ENCODE measurements at regions not wholly inside any gene's neighbourhood (a gene's known extent, or its start where the extent isn't known, plus 50 kb on each side); places are given as distances from the start of the nearest gene placed in this dataset.
"Not testable (repeated sequence)": the region's sequence is repeated elsewhere in the genome, so short reads cannot be mapped to it uniquely, and the experiment has no call there.

DNA sequence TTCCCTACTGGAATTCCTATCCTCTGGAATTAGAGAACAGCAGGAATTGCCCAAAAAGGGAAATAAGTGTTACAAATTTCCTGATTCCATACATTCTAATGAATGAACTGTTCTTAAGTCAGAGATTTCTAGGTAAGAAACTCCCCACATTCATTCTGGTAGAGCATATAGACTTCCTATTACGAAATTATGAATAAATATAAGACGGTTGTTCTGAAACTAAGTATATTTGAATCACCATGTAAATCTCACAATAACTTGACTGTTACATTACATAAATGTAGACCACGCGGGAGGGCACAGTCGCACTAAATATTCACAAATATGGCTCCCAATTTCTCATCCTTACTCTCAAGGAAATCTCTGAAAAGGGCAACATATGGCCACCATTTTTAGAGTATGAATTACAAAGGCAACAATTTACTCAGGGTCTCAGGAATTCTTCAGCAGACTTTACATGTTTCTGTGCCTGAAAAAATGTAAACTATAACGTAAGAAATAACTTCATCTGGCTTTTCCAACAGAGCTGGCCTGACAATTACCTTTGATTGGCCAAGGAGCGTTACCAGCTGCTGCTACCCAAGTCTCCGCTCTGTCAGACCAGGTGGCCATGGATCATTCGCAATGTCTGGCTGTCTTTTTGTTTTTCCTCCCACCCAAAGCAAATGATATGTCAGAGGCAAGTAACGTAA, 115.8 kb downstream of the MPP7 start:
- DNase-seq (ENCODE audit: low spot score) = no peak

DNA sequence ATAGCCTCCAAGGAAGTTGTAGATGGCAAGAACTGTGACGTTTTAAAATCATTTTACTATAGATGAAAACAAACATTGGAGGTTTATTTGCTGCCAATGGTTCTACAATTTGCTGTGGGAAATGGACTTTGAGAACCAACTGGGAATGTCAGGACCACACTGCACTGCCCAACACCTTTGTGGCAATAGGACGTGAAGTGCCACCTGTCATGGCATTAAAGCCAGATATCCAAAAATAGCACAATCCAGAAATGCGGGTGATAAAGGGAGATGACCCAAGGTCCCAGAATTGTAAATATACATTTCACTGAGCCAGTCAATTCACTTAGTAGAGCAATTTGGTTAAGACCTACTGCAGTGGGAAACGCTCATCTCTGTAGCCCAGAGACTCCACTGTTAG, 116.4 kb downstream of the MPP7 start:
- no peak for DNase-seq (ENCODE audit: low spot score)

DNA sequence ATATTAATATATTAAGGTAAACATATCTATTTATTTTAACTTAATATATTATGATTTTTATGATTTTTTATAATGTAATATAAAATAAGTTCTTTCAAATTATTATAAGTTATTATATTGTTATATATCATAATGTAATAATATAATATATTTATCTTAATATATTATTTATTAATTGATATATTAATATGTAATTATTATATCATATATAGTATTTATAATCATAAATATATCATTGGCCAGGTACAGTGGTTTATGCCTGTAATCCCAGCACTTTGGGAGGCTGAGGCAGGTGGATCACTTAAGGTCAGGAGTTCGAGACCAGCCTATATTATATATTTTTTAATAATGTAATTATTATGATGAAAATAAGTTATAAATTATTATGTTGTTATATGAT, 118.1 kb downstream of the MPP7 start:
- DNase-seq (ENCODE audit: low spot score) = no peak

DNA sequence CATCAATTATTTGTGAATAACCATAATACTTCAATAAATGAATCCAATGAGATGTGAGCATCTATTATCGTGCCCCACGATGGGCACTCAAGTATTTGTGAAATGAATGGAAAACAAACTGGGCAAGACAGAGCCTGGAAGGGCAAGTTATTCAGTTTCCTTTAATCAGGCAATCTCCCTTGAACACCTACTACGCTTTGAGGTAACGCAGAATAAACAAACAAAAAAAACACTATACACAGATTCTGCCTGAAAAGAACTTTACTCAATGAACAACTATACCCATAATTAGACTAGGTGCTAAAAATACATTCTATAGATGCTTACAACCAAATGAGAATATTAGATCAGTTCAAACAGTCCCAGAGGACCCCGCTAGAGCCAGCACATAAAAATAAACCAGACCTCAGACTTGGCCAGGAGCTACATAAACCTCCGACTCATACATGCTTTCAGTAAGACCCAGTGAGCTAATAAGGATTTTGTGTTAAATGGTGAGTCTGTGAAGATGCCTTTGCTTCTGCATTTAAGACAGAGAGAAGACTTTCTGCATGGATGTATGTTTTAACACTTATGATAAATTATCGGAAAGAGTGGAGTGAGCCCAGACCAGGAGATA, 121.3 kb downstream of the MPP7 start:
- no peak for DNase-seq (ENCODE audit: low spot score)

DNA sequence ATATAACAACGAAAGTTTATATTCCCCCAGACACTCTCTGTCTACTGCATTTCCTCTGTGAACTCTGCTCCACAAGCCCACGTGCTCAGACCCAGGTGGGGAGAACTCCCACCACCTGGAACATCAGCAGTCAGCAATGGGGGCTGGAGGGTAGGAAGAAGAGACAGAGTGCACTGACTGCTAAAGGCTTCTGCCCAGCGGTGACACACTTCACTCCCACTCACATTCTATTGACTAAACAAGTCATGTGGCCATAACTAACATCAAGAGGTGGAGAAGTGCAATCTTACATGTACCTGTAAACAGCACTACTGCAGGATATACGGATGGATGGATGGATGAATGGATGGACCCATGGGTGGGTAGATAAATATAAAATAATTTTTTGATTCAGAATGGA, 122.2 kb downstream of the MPP7 start:
- DNase-seq (ENCODE audit: low spot score) = peak; percentile 51

DNA sequence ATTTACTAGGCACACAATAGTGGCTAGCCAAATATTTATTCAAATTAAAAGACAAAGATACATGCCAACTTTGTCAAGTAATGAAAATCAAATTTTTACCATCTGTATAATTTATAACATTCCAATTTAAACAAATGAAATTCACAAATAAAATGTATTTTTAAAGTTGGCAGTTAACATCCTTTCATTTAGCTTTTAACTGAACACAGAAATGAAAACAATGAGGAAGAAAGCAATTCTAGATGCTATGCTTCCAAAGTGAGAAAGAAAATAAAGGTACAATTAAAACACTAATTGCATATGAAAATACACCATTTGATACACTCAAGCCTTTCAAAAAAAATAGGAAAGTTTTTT, 123.1 kb downstream of the MPP7 start:
- no peak for DNase-seq (ENCODE audit: low spot score)

DNA sequence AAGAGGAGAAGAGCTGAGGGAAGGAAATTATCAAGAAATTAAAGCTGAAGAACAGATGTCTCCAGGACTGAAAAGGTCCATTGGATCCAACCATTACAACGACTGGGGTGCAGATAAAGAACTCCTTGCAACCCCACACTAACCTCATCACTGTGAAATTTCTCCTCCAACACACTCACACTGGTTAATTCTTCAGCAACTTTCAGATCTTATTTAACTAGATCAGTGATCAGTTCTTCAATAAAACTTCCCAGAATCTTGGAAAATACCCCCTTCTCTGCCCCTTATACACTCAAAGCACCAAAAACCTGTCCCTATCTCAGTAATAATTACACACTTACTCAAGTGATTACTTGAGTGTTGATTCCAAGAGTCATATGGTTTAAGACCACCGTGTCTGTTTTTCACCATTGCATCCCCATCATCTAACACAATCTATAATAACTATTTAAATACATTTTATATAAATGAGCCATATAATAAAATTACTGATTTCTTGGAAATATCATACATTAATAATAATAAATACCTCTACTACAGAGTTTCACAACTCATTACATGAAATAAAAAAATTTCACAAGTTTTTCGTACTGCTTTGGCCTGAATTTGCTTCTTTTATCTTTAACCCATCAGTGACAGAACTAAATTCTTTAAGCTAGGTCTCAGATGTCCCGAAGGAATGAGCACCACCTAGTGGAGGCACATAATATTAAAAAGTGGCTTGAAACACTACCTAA, 123.7 kb downstream of the MPP7 start:
- DNase-seq (ENCODE audit: low spot score) = peak; percentile 69

DNA sequence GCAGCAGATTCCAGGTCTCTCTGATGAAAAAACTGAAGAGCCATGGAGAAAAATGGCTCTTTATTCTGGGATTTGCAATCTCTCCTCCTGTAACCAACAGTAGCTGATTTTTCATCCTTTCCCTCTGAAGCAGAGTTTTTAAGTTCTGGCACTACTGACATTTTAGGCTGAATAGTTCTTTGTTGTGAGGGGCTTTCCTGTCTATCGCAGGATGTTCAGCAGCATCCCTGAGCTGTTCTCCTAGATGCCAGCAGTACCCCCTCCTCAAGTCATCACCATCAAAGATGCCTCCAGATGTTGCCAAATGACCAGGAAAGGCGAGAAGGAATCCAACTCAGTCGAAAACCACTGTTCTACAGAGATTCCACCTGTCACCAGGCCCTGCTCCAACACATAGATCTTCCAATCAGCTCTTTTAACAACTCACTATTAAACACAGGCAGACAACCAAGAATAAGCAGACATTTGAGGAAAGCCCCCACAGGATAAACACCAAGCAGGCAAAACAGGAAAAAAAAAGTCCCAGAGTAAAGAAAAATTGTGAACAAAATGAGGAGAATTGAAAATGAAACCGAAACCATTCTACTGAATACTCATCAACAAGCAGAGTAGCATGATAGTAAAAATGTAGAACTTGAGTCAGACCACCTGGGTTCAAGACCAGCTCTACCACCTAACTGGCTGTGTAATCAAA, 124.8 kb downstream of the MPP7 start:
- DNase-seq (ENCODE audit: low spot score) = peak; percentile 33

DNA sequence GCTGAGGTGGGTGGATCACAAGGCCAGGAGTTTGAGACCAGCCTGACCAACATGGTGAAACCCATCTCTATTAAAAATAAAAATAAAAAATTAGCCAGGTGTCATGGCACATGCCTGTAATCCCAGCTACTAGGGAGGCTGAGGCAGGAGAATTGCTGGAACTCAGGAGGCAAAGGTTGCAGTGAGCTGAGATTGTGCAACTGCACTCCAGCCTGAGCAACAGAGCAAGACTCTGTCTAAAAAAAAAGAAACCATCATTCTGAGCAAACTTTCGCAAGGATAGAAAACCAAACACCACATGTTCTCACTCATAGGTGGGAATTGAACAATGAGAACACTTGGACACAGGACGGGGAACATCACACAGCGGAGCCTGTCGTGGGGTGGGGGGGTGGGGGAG, 126.4 kb downstream of the MPP7 start:
- not testable (repeated sequence) for DNase-seq (ENCODE audit: low spot score)

DNA sequence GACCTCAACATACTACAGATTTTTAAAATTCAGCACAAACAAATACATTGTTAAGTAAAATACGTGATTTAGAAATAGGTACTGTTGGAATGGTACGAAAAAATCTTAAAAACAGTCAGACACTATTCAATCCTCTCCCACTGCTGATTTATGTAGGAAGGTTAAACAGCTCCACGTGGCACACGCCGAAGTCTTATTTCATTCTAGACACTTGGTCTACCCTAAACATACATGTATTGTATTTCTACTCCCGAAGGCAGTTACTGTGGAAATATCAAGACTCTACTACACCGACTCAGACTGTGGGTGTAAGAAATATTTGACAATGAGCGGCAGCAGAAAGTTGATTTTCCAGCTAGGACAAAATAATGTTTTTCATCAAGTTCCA, 130.6 kb downstream of the MPP7 start:
- no peak for DNase-seq (ENCODE audit: low spot score)

DNA sequence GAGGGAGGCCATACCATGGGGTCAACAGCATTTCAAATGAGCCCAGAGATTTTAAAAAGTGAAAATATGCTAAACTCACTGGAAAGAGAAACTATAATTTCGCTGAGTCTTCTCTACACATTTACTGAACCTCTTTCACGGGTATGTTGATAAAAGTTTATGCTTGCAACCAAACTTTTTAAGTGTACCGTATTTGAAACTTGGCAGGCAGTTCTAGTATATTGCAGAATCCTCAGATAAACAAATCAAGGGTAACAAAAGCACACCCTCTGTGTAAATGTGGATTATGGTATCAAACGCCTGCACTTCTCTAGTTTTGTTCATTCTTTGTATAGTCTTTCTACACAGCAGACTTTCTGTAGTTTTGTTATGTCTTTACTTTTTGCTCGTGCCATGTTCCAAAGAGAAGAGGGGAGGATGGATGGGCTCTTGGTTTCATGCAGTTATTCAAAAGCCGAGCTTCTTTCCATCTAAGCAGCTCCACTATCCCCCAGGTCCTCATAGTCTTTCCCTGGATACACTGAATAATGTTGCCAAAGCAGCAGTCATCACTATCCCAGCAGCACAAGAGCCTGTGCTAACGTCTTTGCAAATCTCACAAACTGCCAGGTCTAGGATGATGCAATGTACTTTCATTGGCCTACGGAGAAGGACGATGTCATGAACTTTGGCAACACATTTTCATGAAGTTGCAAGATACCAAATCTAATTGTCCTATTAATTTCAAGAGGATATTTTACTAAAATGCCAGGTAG, 131.2 kb downstream of the MPP7 start:
- DNase-seq (ENCODE audit: low spot score) = no peak

DNA sequence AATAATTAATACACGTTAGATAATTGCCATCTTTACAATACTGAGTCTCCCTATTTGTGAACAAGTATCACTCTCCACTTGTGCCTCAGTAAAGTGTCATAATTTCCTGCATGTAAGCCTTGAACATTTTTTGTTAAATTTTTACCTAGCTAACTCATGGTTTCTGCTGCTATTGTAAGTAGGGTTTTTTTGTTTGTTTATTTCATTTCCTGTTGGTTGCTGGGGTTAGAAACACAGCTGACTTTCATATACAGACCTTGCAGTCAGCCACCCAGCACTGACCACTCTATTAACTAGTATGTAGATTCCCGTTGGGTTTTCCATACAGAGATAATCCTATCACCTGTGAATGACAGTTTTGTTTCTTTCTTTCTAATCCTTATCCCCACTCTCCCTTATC, 133.3 kb downstream of the MPP7 start:
- DNase-seq (ENCODE audit: low spot score) = peak; percentile 3

DNA sequence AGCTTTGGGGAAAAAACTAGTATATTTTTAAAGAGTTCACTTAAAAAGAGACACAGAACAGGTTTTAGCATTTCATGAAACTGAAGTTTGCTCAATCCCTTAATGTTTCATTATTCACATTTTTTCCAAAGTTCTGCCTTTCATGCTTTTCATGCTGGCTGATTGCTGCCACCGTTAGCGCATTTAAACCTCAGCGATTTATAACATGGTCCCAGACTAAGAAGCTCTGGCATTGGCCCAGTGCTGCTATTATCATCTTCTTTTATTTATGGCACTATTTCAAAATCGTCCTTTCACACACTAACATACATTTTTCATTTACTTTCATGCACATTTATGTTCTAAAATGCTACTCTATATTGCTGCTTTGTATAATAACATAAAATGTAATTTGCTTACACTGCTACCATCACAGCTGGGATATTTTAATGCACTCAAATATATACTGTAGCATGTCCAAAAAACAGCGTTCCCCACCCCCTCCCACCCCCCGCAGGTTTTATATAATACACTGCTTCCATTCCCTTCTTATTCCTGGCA, 141.9 kb downstream of the MPP7 start:
- DNase-seq (ENCODE audit: low spot score) = no peak

DNA sequence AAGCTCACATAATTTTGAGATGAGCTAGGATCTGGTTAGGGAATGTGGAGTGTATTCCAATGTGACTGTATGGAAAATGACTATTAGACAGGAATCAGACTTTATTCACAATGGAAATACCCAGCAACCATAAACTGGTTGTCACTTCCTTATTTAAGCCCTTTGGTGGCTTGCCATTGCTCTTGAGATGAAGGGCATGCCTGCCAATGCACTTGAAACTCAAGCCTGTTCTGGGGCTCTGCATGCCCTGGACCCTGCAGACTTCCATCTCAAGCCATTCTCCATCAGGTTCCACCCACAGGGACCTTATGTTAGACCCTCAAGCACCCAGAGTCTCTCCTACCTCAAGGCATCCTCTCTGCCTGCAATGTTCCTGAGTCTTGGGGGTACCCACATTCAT, 145.5 kb downstream of the MPP7 start:
- no peak for DNase-seq (ENCODE audit: low spot score)

DNA sequence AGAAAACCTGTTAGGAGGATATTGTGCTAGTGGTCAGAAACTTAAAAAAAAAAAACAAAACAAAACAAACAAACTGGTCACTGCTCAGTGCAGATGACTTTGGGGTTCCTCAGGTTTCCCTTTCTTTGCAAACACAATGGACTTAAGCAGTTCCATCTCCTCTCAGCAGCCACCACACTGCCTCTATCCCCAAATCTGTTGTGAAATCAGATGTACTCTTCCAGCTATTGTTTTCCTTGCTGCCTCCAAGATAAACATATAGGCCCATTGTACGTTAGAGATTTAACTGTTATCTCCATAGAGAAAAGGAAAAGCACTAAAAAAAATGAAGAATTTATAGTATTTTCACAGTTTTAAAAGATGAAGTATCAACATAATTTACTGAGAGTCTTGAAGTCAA, 147.1 kb downstream of the MPP7 start:
- DNase-seq (ENCODE audit: low spot score) = no peak

DNA sequence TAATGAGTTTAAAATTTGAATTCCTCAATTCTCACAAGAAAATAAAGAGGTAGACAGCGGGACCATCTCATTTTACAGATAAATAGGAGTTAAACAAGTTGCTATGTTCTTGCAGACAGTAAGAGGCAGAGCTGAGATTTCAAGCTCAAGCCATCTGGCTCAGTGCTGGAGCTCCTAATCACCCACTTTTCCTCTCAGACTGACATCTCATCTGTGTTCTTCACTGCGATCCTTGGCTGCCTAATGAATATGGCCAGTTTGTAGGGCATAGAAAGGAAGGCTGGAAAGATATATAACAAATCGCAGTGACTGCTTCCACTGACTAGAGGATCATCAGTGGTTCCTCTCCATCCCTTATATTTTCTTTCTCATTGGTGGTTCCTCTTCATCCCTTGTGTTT, 151.2 kb downstream of the MPP7 start:
- no peak for DNase-seq (ENCODE audit: low spot score)

DNA sequence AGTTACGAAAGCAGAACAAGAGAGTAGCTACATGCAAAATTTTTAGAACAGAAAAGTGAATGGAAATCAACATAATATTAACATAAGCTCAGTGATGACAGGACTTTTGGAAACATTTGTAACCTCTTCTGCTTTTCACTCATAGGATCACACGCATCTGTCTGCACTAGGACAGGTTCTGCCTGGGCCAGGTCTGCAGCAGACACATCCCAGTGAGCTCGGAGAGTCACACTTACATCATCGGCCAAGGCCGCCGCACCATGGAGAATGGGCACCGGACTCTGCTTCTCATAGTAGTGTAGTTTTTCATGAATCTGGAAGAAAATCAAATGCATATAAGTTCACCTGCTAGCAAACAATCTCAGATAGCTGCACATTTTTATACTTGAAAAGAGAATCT, 150.9 kb upstream of the ODAD2 start:
- DNase-seq (ENCODE audit: low spot score) = no peak

DNA sequence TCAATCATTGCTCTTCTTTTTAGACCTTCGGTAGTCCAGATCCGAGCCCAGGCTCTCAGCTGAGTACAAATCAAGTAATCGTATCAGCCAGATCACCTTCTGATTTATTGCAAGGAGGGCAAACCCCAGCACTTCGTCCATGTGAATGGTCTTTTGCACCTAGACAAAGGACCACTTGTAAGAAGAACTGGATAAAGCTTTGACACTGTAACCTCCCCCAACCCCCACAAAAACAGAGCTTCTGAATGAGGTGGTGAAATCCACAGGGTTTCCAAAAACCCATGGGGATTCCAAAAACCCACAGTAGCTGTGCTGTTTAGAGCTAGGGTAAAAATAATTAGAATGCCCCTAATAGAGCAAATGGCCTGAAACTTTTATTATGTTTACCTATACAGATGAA, 148.8 kb upstream of the ODAD2 start:
- DNase-seq (ENCODE audit: low spot score) = no peak

DNA sequence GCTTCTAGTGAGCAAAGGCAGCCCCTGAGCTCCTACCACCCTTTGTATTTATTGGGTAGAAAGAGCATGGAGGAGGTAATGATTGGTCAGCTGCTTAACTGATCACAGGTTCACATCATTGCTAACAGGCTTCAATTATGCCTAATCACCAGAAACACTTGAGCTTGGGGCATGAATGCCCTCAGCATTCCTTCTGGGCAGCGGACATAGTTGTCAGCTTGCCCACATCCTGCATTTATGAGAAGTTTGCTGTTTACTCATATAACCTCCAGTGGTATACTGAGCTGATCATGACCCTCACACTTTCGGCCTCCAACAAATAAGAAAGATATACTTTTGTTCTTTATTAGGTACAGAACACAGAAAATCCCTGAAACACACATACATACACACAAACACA, 140.3 kb upstream of the ODAD2 start:
- peak; percentile 92 for DNase-seq (ENCODE audit: low spot score)

DNA sequence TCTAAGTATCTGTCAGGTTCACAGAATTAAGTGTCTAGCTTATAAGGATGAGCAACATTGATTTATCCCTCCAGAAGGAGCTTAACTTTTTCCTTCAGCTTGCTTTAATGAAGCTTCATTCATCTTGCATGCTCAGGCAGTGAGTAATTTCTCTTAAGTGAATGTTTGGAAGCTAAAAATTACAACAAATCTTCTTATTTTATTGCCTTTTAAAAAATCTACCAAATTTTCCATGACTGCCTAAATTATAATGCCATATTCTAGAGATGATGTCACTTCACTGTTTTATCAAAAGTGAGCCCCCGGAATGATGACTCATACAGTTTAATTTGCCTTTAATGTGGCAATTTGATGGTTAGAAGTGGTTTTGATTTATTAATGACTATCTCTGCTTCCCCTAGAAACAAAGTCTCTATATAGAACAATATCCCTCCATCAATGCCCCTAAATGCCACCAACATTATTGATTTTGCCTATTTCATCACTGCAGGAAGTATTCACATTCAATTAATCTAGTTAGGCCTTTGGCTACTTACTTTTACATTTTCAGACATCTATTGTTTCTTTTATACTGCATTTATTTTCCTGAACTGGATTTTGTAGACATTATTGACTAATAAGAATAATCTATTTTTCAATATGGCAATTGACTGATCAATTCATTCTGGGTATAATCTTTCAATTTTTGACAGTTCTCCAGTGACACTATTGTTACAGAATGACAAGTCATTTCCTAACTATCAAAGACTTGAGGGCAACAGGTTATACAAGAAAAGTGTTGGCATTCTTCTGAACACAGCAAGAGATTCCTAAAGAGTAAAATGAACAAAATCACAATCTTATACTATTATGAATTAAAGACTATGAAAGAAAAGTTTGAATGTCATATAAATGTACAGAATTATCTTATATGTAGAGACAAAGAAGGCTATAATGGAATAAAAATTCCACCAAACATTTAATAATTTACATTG, 139.3 kb upstream of the ODAD2 start:
- peak; percentile 54 for DNase-seq (ENCODE audit: low spot score)

DNA sequence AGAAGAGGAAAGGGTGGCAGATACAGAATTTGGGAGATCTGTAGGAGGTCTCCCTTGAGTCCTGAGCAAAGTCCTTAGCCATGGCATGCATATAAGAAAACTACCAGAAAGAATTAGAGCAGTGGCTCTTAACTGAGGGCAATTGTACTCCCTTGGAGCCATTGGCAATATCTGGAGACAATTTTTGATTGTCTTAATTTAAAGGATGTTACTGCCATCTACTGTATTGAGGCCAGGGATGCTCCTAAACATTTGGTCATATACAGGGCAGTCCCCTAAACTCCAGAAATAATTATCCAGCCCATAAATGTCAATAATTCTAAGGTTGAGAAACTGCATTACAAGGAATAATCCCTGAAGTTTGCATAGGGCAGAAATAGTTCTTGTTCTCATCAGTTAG, 136.4 kb upstream of the ODAD2 start:
- no peak for DNase-seq (ENCODE audit: low spot score)

Measured in kidney tubule cell (primary cell).